GM10248 (cell line): ENCODE measurements at regions not wholly inside any gene's neighbourhood (a gene's known extent, or its start where the extent isn't known, plus 50 kb on each side); places are given as distances from the start of the nearest gene placed in this dataset.
"Not testable (repeated sequence)": the region's sequence is repeated elsewhere in the genome, so short reads cannot be mapped to it uniquely, and the experiment has no call there.

Source experiments
- CTCF ChIA-PET: fragments of 300-600 bp; sonication (Branson Sonifier 250); formaldehyde crosslinking; extraction: SDS; loops from one replicate; lab custom pipeline; 2021; ENCODE audit warnings: antibody characterized with exemption; lab: Yijun Ruan, JAX
- POLR2A ChIA-PET: fragments of 350-650 bp; sonication (Branson Sonifier 250); formaldehyde crosslinking; extraction: SDS; loops from one replicate; lab custom pipeline; 2020; ENCODE audit warnings: antibody characterized with exemption; lab: Yijun Ruan, JAX
- DNase-seq: peaks from one replicate; pipeline ENCODE4 v3.0.0; 2012; ENCODE audit errors: extremely low spot score
- CTCF ChIP-seq: IDR thresholded peaks from 2 replicates; pipeline ENCODE4 v1.5.1; 2012; ENCODE audit warnings: mild to moderate bottlenecking, low read depth; ENCODE audit errors: extremely low read depth, missing control alignments, control extremely low read depth

- TF ChIP-seq CTCF, result no peak
- CTCF ChIA-PET, result no interaction called here
- POLR2A ChIA-PET, result no interaction called here
- no peak for DNase-seq
These were observed 394.0 kb downstream of the DMRTA1 start for GRCh38 chr9:22840641-22841040.

- CTCF ChIA-PET, result interaction anchor here (1.1 kb wide), 1 partner anchor 44 kb away, joined by 3 read pairs; no protein-coding TSS in a partner anchor
- POLR2A ChIA-PET, DNase-seq: not testable (repeated sequence)
These were observed 398.6 kb downstream of the DMRTA1 start for GRCh38 chr9:22845243-22845642.

- POLR2A ChIA-PET, result no interaction called here
- no peak for TF ChIP-seq CTCF
- CTCF ChIA-PET, result no interaction called here
- no peak for DNase-seq
These were observed 409.4 kb downstream of the DMRTA1 start for GRCh38 chr9:22855980-22856379.

- DNase-seq, result no peak
- TF ChIP-seq CTCF, result no peak
- POLR2A ChIA-PET, result no interaction called here
- CTCF ChIA-PET, result no interaction called here
These were observed 410.7 kb downstream of the DMRTA1 start for GRCh38 chr9:22857316-22857715.

- POLR2A ChIA-PET, result no interaction called here
- no peak for TF ChIP-seq CTCF
- CTCF ChIA-PET, result interaction anchor here (0.9 to 1.3 kb wide), 2 partner anchors 12 to 15 kb away, joined by 3 read pairs; no protein-coding TSS in a partner anchor
- DNase-seq, result no peak
These were observed 416.5 kb downstream of the DMRTA1 start for GRCh38 chr9:22863106-22863505.

GRCh38 chr9:22863736-22864135, 417.1 kb downstream of the DMRTA1 start:
- DNase-seq, result no peak
- no peak for TF ChIP-seq CTCF
- ChIA-PET POLR2A (no interaction called here), CTCF (no interaction called here)

- no peak for TF ChIP-seq CTCF
- ChIA-PET CTCF (interaction anchor here (1.1 kb wide), 1 partner anchor 10 kb away, joined by 3 read pairs; no protein-coding TSS in a partner anchor), POLR2A (no interaction called here)
- no peak for DNase-seq
These were observed 446.7 kb downstream of the DMRTA1 start for GRCh38 chr9:22893196-22893843.
